ENCODE measurements at regions not wholly inside any gene's neighbourhood (a gene's known extent, or its start where the extent isn't known, plus 50 kb on each side); places are given as distances from the start of the nearest gene placed in this dataset.

DNA sequence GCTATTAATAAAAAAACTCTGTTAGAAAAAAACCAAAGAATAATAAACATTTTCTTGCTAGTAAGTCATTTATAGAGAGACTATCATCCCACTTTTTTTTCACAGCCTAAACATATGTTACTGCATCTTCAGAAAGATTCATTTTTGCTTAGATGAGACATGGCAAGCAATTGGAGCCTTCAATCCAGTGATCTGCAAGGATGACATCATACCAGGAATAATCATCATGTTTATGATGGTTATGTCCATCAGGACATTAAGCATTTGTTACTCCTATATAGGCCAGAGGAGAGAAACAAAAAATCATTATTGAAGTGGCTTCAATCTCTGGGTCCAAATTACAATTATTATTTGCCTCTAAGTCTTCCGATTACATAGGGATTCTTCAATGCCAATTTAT is 626.3 kb upstream of the CCNG1 start:
- Histone ChIP-seq H3K27ac (ENCODE audit: control insufficient read depth, insufficient read depth, low read length) (no peak overlapping the region), H3K9me3 (ENCODE audit: control insufficient read depth, low read depth, low read length) (no peaks in the 10 kb centered on the region), H3K79me2 (ENCODE audit: control insufficient read depth, insufficient read depth, low read length) (no peaks in the 10 kb centered on the region), H2AFZ (ENCODE audit: control insufficient read depth, low read length) (no peak overlapping the region), H3K4me3 (ENCODE audit: control insufficient read depth in 2 of 3, extremely low read depth in 1 of 3, insufficient read depth in 2 of 3, low read depth in 1 of 3, low read length in 3 of 3) (no peak overlapping the region), H3K4me2 (ENCODE audit: control insufficient read depth, extremely low read depth, insufficient read depth, low read depth, low read length) (no peak overlapping the region), H3K9ac (ENCODE audit: control insufficient read depth, extremely low read depth, insufficient read depth, low read length) (no peak overlapping the region), H4K20me1 (ENCODE audit: control insufficient read depth, extremely low read depth, insufficient read depth, low read length) (no peaks in the 10 kb centered on the region), H3K27me3 (ENCODE audit: control insufficient read depth, extremely low read depth, insufficient read depth, low read length) (no peaks in the 10 kb centered on the region), H3K9me1 (ENCODE audit: control insufficient read depth, extremely low read depth, insufficient read depth, low read length) (no peaks in the 10 kb centered on the region), H3K4me1 (ENCODE audit: control insufficient read depth, extremely low read depth, insufficient read depth, low read length) (no peaks in the 10 kb centered on the region), H3K36me3 (ENCODE audit: control insufficient read depth in 2 of 2, extremely low read depth in 1 of 2, insufficient read depth in 2 of 2, low read length in 2 of 2) (no peaks in the 10 kb centered on the region)
- no peak for FAIRE-seq
- dilution Hi-C loops (cut with MboI; ENCODE audit: extremely low pct_ligation_motif_present, low sequenced_read_pairs): no loop called here
- DNase-seq (ENCODE audit: low read depth, low spot score): no peak
- TF ChIP-seq CTCF (optimal IDR thresholded peaks at IDR 0.05 in 1 of 3, IDR thresholded peaks at IDR 0.05 in 1 of 3, conservative IDR thresholded peaks at IDR 0.05 in 1 of 3; ENCODE audit: extremely low read depth in 1 of 3, insufficient read depth in 2 of 3, low read length in 3 of 3): no peak
- TF ChIP-seq EZH2 (IDR thresholded peaks at IDR 0.05; ENCODE audit: low read length): no peak

GRCh38 chr5:162816816-162817215 is 620.6 kb upstream of the CCNG1 start:
- Histone ChIP-seq H3K9ac (ENCODE audit: control insufficient read depth, extremely low read depth, insufficient read depth, low read length) (no peak overlapping the region), H3K4me1 (ENCODE audit: control insufficient read depth, extremely low read depth, insufficient read depth, low read length) (no peaks in the 10 kb centered on the region), H3K4me3 (ENCODE audit: control insufficient read depth in 2 of 3, extremely low read depth in 1 of 3, insufficient read depth in 2 of 3, low read depth in 1 of 3, low read length in 3 of 3) (no peak overlapping the region), H3K4me2 (ENCODE audit: control insufficient read depth, extremely low read depth, insufficient read depth, low read depth, low read length) (no peak overlapping the region), H3K79me2 (ENCODE audit: control insufficient read depth, insufficient read depth, low read length) (no peaks in the 10 kb centered on the region), H3K9me3 (ENCODE audit: control insufficient read depth, low read depth, low read length) (no peaks in the 10 kb centered on the region), H3K36me3 (ENCODE audit: control insufficient read depth in 2 of 2, extremely low read depth in 1 of 2, insufficient read depth in 2 of 2, low read length in 2 of 2) (no peaks in the 10 kb centered on the region), H3K9me1 (ENCODE audit: control insufficient read depth, extremely low read depth, insufficient read depth, low read length) (no peaks in the 10 kb centered on the region), H2AFZ (ENCODE audit: control insufficient read depth, low read length) (no peak overlapping the region), H4K20me1 (ENCODE audit: control insufficient read depth, extremely low read depth, insufficient read depth, low read length) (no peaks in the 10 kb centered on the region), H3K27ac (ENCODE audit: control insufficient read depth, insufficient read depth, low read length) (no peak overlapping the region), H3K27me3 (ENCODE audit: control insufficient read depth, extremely low read depth, insufficient read depth, low read length) (no peaks in the 10 kb centered on the region)
- TF ChIP-seq CTCF (optimal IDR thresholded peaks at IDR 0.05 in 1 of 3, IDR thresholded peaks at IDR 0.05 in 1 of 3, conservative IDR thresholded peaks at IDR 0.05 in 1 of 3; ENCODE audit: extremely low read depth in 1 of 3, insufficient read depth in 2 of 3, low read length in 3 of 3) (no peak), EZH2 (IDR thresholded peaks at IDR 0.05; ENCODE audit: low read length) (no peak)
- dilution Hi-C loops (cut with MboI; ENCODE audit: extremely low pct_ligation_motif_present, low sequenced_read_pairs): no loop called here
- DNase-seq (ENCODE audit: low read depth, low spot score) (no peak), FAIRE-seq (no peak)

Data from keratinocyte (primary cell).